Choroid plexus epithelial cell (primary cell): ENCODE measurements at regions not wholly inside any gene's neighbourhood (a gene's known extent, or its start where the extent isn't known, plus 50 kb on each side); places are given as distances from the start of the nearest gene placed in this dataset.

Experiments used
- DNase-seq: peaks from one replicate; pipeline ENCODE4 v3.0.0-alpha.2; 2010; ENCODE audit warnings: low read depth
- H3K4me3 ChIP-seq: 2 replicates; pipeline ENCODE4 v1.5.1; 2011; ENCODE audit warnings: low read depth, mild to moderate bottlenecking, control low read depth, low read length, moderate library complexity
- TF ChIP-seq, protein P1 (sequence below): conservative IDR thresholded peaks from 2 replicates; pipeline ENCODE4 v1.5.1; 2011; ENCODE audit warnings: low read depth, mild to moderate bottlenecking, control low read depth, inconsistent platforms, low read length, moderate library complexity

DNA sequence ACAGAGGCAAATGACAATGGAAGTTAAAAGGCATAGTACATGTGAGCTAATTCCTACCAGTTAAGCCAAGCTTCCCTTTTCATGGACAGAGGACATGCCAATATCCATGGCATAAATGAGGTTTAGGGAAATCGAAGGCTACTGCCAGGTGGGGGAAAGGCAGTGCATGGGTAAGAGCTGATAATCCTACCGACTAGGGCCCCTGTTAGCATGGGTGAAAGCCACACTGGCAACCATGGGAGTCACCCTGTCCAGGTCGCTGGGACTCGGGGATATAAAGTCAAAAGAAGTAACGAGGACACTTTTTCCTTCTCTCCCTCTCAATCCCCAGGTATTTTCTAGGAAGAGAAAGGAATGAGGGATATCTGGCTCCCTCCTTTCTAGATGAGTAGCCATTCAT, 83.7 kb upstream of the CDH19 start:
- TF ChIP-seq, protein P1, sequence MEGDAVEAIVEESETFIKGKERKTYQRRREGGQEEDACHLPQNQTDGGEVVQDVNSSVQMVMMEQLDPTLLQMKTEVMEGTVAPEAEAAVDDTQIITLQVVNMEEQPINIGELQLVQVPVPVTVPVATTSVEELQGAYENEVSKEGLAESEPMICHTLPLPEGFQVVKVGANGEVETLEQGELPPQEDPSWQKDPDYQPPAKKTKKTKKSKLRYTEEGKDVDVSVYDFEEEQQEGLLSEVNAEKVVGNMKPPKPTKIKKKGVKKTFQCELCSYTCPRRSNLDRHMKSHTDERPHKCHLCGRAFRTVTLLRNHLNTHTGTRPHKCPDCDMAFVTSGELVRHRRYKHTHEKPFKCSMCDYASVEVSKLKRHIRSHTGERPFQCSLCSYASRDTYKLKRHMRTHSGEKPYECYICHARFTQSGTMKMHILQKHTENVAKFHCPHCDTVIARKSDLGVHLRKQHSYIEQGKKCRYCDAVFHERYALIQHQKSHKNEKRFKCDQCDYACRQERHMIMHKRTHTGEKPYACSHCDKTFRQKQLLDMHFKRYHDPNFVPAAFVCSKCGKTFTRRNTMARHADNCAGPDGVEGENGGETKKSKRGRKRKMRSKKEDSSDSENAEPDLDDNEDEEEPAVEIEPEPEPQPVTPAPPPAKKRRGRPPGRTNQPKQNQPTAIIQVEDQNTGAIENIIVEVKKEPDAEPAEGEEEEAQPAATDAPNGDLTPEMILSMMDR: no peak
- DNase-seq: no peak
- H3K4me3 ChIP-seq: no peak overlapping the region

DNA sequence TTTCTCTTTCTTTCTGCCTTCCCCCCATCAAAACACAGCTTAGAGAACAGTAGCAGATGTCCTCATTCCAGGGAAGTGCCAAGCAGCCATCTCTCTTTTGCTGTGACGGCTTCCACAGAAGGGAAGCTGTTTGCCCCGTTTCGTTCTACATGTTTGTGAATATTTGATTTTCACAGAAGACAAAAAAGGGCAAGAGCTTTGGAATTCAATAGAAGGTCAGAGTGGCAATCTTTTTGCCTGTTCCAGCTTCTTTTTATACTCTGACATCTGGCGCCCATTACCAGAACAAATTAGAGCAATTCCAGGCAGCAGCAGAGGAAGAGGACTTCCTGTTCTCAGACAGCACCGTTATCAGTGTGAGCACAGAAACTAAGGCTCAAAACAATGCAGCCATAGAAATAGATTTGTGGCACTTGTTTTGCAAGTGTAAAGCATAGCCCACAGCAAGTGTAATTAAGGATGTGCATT, 79.0 kb upstream of the CDH19 start:
- TF ChIP-seq, protein P1: no peak
- DNase-seq: peak; percentile 8
- peak overlapping the region; percentile 7 for H3K4me3 ChIP-seq

DNA sequence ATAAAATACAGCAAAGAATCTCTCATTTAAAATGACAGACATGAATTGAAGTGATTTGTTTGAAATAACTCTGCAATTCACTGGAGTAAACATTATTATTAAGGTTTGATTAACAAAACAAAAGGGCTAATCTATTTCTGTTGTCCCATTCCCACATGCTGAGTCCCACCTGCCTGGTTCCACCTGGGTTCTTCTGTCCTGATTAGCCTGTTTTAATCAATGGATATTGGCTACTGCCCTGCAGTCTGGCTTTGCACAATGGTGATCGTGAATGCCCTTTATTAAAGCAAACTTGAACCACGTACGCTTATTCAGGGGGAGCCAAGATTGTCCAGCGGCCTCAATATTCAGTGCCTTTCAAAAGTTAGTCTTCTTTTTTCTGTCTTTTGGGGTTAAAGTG, 72.8 kb upstream of the CDH19 start:
- TF ChIP-seq, protein P1: no peak
- no peak overlapping the region for H3K4me3 ChIP-seq
- no peak for DNase-seq

DNA sequence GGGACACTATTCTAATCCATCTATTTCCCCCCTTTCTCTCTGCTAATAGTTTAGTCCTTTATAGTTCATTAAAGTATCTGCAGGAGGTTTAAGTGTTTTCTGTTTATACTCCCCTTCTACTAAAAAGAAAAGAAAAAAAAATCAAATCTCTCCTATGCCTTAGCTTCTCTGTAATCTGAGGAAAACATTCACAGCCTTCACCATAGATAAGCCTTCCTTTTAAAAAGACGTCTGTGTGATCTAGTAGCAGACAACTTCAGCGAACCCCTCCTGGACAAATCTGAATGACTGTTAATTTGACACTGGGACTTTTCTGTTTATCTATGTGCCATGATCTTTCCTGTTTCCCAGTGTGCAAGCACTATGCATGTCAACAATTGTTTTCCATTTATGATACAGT, 70.4 kb upstream of the CDH19 start:
- H3K4me3 ChIP-seq: no peak overlapping the region
- TF ChIP-seq, protein P1: no peak
- DNase-seq: no peak

DNA sequence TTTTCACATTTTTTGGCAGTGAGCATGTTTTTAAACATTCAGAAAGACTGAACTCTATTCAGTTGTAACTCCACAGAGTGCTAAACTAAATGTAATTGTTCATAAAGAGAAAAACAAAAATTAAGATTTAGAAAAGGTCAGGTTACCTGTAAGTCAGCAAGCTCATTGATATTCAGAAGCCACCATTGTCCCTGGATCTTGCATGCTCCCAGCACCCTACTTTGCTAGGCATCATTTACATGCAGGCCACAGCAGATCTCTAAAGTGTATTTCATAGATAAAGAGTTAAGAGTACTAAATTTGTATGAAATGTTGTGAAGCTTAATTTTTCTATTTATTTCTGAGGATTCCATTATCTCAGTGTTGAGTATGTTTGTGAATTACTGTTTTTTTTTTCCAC, 64.8 kb upstream of the CDH19 start:
- TF ChIP-seq, protein P1: no peak
- H3K4me3 ChIP-seq: no peak overlapping the region
- no peak for DNase-seq

DNA sequence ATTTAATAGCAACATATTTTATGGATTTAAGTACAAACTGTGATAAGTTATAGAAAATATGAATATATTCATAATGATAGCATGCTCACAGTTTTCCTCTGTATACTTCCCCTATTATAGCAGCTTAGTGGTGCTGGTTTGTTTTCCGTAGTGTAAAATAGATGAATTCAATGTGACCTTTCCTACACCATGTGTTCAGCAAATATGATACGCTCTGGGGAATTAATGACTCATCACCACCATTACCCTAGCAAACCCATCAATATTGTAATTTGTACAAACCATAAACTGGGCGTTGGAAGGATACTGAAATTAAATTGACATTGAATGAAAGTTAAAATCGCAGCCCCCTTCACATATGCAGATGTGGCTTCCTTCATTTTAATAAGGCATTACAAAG, 58.7 kb upstream of the CDH19 start:
- no peak overlapping the region for H3K4me3 ChIP-seq
- TF ChIP-seq, protein P1: no peak
- DNase-seq: no peak

DNA sequence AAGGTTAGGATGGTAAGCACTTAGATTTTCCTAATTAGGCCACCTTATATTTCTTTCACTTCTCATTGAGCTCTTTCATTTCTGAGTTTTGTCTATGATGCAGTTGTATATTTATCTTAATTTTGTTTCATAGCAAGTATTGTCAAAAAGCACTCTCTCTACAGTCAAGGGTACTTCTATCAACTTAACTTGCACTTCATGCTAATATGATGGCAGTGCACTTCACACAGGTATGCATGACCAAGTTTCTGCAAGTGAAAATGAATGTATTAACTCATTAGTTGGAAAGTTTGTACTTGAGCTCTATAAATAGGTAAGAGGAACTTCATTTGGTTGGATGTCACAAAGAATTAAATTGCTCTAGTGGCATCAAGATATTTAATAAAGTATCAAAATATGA, 51.5 kb upstream of the CDH19 start:
- DNase-seq: no peak
- H3K4me3 ChIP-seq: no peak overlapping the region
- TF ChIP-seq, protein P1: no peak
